Fibroblast of pulmonary artery (primary cell): ENCODE measurements at regions not wholly inside any gene's neighbourhood (a gene's known extent, or its start where the extent isn't known, plus 50 kb on each side); places are given as distances from the start of the nearest gene placed in this dataset.

Experiments
- DNase-seq: peaks from one replicate; pipeline ENCODE4 v3.0.0-alpha.2; 2010; ENCODE audit warnings: low read depth
- H3K4me3 ChIP-seq: replicated peaks from 2 replicates; pipeline ENCODE4 v1.5.1; 2011; ENCODE audit warnings: low read depth, mild to moderate bottlenecking, control low read depth, low read length, moderate library complexity
- TF ChIP-seq, protein P1 (sequence below): IDR thresholded peaks from 2 replicates; pipeline ENCODE4 v1.5.1; 2011; ENCODE audit warnings: mild to moderate bottlenecking, control low read depth, low read length, inconsistent platforms; ENCODE audit errors: missing control alignments

DNA sequence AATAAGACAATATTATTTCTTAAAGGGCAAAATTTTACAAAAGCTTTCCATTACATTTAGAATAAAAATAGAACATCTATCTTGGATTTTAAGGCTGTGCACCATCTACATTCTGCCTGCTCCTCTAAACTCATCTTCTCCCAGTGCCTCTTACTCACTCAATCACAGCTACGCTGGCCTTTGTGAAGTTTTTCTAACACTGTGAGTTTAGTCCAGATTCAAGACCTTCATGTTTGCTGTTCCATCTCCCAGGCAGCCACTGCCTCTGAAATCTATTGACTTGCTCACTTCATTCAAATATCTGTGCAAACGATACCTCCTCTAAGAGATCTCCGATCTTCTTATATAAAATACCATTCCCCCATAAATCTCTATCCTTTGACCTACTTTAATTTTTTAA lies 673.4 kb upstream of the KIF2B start:
- TF ChIP-seq, protein P1, sequence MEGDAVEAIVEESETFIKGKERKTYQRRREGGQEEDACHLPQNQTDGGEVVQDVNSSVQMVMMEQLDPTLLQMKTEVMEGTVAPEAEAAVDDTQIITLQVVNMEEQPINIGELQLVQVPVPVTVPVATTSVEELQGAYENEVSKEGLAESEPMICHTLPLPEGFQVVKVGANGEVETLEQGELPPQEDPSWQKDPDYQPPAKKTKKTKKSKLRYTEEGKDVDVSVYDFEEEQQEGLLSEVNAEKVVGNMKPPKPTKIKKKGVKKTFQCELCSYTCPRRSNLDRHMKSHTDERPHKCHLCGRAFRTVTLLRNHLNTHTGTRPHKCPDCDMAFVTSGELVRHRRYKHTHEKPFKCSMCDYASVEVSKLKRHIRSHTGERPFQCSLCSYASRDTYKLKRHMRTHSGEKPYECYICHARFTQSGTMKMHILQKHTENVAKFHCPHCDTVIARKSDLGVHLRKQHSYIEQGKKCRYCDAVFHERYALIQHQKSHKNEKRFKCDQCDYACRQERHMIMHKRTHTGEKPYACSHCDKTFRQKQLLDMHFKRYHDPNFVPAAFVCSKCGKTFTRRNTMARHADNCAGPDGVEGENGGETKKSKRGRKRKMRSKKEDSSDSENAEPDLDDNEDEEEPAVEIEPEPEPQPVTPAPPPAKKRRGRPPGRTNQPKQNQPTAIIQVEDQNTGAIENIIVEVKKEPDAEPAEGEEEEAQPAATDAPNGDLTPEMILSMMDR = no peak
- no peak overlapping the region for H3K4me3 ChIP-seq
- no peak for DNase-seq

- no peak for DNase-seq
- TF ChIP-seq, protein P1 = no peak
- H3K4me3 ChIP-seq = no peak overlapping the region
Measured at GRCh38 chr17:53148058-53148457, 674.7 kb upstream of the KIF2B start.

- TF ChIP-seq, protein P1 = no peak
- no peak overlapping the region for H3K4me3 ChIP-seq
Measured at GRCh38 chr17:53142890-53143289, 679.8 kb upstream of the KIF2B start.

DNA sequence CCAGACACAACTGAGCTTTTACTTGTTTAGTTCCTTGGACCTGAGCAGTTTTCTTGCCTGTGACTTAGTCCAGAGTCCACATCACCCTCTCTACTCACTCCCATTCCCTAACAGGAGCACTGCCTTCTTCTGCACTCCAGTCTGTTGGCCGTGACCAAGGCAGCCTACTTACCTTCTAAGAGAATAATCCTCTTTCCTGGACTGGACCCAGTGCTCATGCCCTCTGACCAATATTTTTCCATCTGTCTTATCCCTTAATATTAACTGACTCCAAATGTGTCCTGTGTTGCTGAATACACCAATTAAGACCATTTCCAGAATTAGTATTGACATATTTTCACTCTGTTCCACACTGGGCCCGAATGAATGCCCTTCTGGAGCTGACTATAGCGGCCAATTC lies 681.0 kb upstream of the KIF2B start:
- no peak overlapping the region for H3K4me3 ChIP-seq
- TF ChIP-seq, protein P1 = no peak
- no peak for DNase-seq

More at GRCh38 chr17:53142890-53143289, 679.8 kb upstream of the KIF2B start:
- DNase-seq = peak; percentile 8

GRCh38 chr17:53141280-53141679 lies 681.4 kb upstream of the KIF2B start:
- H3K4me3 ChIP-seq = no peak overlapping the region
- DNase-seq = no peak
- TF ChIP-seq, protein P1 = no peak

DNA sequence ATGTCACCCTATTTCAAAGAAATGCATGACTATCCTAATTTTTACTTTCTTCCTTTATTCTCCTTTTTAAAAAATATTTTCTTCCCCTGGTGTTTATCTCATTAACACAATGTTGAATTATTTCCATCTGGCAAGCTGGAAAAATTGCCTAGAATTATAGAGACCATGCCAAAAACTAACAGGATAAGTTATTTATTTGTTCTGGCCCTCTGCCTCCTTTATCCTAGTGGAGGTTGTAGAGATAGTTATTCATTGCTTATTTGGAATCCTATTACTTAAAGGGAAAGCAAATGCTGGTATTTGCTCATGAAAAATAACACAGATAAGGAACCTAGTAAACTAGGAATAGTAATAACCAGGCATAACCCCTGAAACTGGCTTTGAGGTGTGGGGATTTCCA lies 684.9 kb upstream of the KIF2B start:
- peak; percentile 1 for DNase-seq
- TF ChIP-seq, protein P1 = no peak
- no peak overlapping the region for H3K4me3 ChIP-seq

GRCh38 chr17:53135969-53136368 lies 686.8 kb upstream of the KIF2B start:
- TF ChIP-seq, protein P1 = no peak
- H3K4me3 ChIP-seq = no peak overlapping the region
- DNase-seq = no peak
